ENCODE measurements at regions not wholly inside any gene's neighbourhood (a gene's known extent, or its start where the extent isn't known, plus 50 kb on each side); places are given as distances from the start of the nearest gene placed in this dataset.

- DNase-seq (ENCODE audit: low spot score): no peak
- no peak for TF ChIP-seq CTCF (IDR thresholded peaks at IDR 0.05; ENCODE audit: extremely low read depth, missing control alignments)
Measured at GRCh38 chr2:103268841-103269498, 507.1 kb downstream of the TMEM182 start.

GRCh38 chr2:103276869-103277268, 515.0 kb downstream of the TMEM182 start:
- DNase-seq (ENCODE audit: low spot score): no peak

GRCh38 chr2:103284750-103285149, 522.9 kb downstream of the TMEM182 start:
- no peak for DNase-seq (ENCODE audit: low spot score)
- no peak for TF ChIP-seq CTCF (IDR thresholded peaks at IDR 0.05; ENCODE audit: extremely low read depth, missing control alignments)

More at GRCh38 chr2:103276869-103277268, 515.0 kb downstream of the TMEM182 start:
- no peak for TF ChIP-seq CTCF (IDR thresholded peaks at IDR 0.05; ENCODE audit: extremely low read depth, missing control alignments)

GRCh38 chr2:103285354-103285753, 523.5 kb downstream of the TMEM182 start:
- no peak for TF ChIP-seq CTCF (IDR thresholded peaks at IDR 0.05; ENCODE audit: extremely low read depth, missing control alignments)
- DNase-seq (ENCODE audit: low spot score): no peak

- TF ChIP-seq CTCF (IDR thresholded peaks at IDR 0.05; ENCODE audit: extremely low read depth, missing control alignments): no peak
- DNase-seq (ENCODE audit: low spot score): no peak
Measured at GRCh38 chr2:103287746-103288145, 525.9 kb downstream of the TMEM182 start.

GRCh38 chr2:103288696-103289095, 526.9 kb downstream of the TMEM182 start:
- no peak for TF ChIP-seq CTCF (IDR thresholded peaks at IDR 0.05; ENCODE audit: extremely low read depth, missing control alignments)
- DNase-seq (ENCODE audit: low spot score): no peak

- DNase-seq (ENCODE audit: low spot score): no peak
- no peak for TF ChIP-seq CTCF (IDR thresholded peaks at IDR 0.05; ENCODE audit: extremely low read depth, missing control alignments)
Measured at GRCh38 chr2:103289105-103289725, 527.4 kb downstream of the TMEM182 start.

Data from GM20000 (cell line).